K562 (cell line): ENCODE measurements at regions not wholly inside any gene's neighbourhood (a gene's known extent, or its start where the extent isn't known, plus 50 kb on each side); places are given as distances from the start of the nearest gene placed in this dataset.

Experiments
- ATAC-seq: fragments of 200-7000 bp; cut with Tn5 transposase; 3 replicates; pipeline ENCODE4 v1.9.1; 2020; ENCODE audit warnings: moderate library complexity
- BruUV-seq: library from RNA; stranded (reverse); fragments of 400-500 nt; replicated peaks from 2 replicates; lab custom pipeline; 2021; lab: Mats Ljungman, UMichigan
- CTCF ChIA-PET: fragments of 300-600 bp; formaldehyde crosslinking; extraction: SDS; loops from one replicate; lab custom pipeline; 2021; ENCODE audit warnings: low intra/inter-chr PET ratio; lab: Yijun Ruan, JAX
- POLR2A ChIA-PET: fragments of 300-600, 350-650 bp; sonication (Branson Sonifier 250); formaldehyde crosslinking; extraction: SDS; loops from one replicate; lab custom pipeline; 2021; ENCODE audit warnings: antibody characterized with exemption, inconsistent platforms; lab: Yijun Ruan, JAX
- DNase-seq, 4 experiments: peaks; one replicate each; pipeline versions ENCODE4 v3.0.0 to v3.0.0-alpha.2; 2011 to 2018; ENCODE audit warnings: low spot score in 3 of 4, mixed read lengths in 3 of 4; ENCODE audit errors: extremely low read depth in 1 of 4
- FAIRE-seq: peaks from 2 replicates; lab custom pipeline; 2011; peaks lifted over from hg19 to GRCh38; lab: Jason Lieb, UNC
- H2AFZ ChIP-seq: 2 replicates; pipeline ENCODE4 v1.6.0; 2011; ENCODE audit warnings: low read depth, low read length, control low read depth, inconsistent platforms
- H3K27ac ChIP-seq: fragments of 200-600 bp; 3 replicates; pipeline ENCODE4 v1.8.0; 2011; ENCODE audit warnings: low read depth, mild to moderate bottlenecking, control low read depth, inconsistent platforms, low read length, moderate library complexity, mixed read lengths; ENCODE audit errors: extremely low read depth
- H3K27me3 ChIP-seq, 2 experiments: fragments of 300-600 bp in 1 of 2; 2 replicates in 1 of 2; 3 replicates in 1 of 2; pipeline versions ENCODE4 v1.6.0 to v1.8.0; 2011; ENCODE audit warnings: inconsistent platforms in 2 of 2, low read length in 2 of 2, mild to moderate bottlenecking in 1 of 2, mixed read lengths in 1 of 2, moderate library complexity in 1 of 2; ENCODE audit not compliant: control insufficient read depth in 2 of 2, insufficient read depth in 2 of 2
- H3K36me3 ChIP-seq: fragments of 300-600 bp; 3 replicates; pipeline ENCODE4 v1.8.0; 2011; ENCODE audit warnings: mild to moderate bottlenecking, low read length, inconsistent platforms; ENCODE audit not compliant: control insufficient read depth, insufficient read depth
- H3K4me1 ChIP-seq, 2 experiments: fragments of 200-600 bp in 1 of 2; replicated peaks in 1 of 2; 2 replicates in 1 of 2; 3 replicates in 1 of 2; pipeline versions ENCODE4 v1.5.1 to v1.8.0; 2011; ENCODE audit warnings: inconsistent platforms in 2 of 2, low read length in 2 of 2, mild to moderate bottlenecking in 1 of 2, mixed read lengths in 1 of 2, moderate library complexity in 1 of 2; ENCODE audit not compliant: control insufficient read depth in 2 of 2, insufficient read depth in 2 of 2
- H3K4me2 ChIP-seq: 2 replicates; pipeline ENCODE4 v1.6.1; 2011; ENCODE audit warnings: low read length, control low read depth, inconsistent platforms, mixed read lengths; ENCODE audit not compliant: insufficient read depth
- H3K4me3 ChIP-seq: fragments of 200-600 bp; sonication (generic), shearing (Covaris generic); 2 replicates; pipeline ENCODE4 v1.5.1; 2016; ENCODE audit warnings: control low read depth, inconsistent platforms
- H3K79me2 ChIP-seq: fragments of 200-600 bp; 3 replicates; pipeline ENCODE4 v1.8.0; 2011; ENCODE audit warnings: low read length, inconsistent platforms; ENCODE audit not compliant: control insufficient read depth, insufficient read depth
- H3K9ac ChIP-seq, 2 experiments: 2 replicates each; pipeline versions ENCODE4 v1.6.0 to v1.6.1; 2011; ENCODE audit warnings: low read depth in 2 of 2, low read length in 2 of 2, control low read depth in 1 of 2, inconsistent platforms in 1 of 2, mild to moderate bottlenecking in 1 of 2, mixed read lengths in 1 of 2; ENCODE audit not compliant: insufficient read depth in 1 of 2
- H3K9me1 ChIP-seq: one replicate; pipeline ENCODE4 v1.6.0; 2011; ENCODE audit warnings: inconsistent platforms, mild to moderate bottlenecking, low read length, moderate library complexity; ENCODE audit not compliant: control insufficient read depth, insufficient read depth
- H3K9me3 ChIP-seq: replicated peaks from 2 replicates; pipeline ENCODE4 v1.5.1; 2011; ENCODE audit warnings: low read depth, low read length, inconsistent platforms; ENCODE audit not compliant: control insufficient read depth, insufficient read depth
- H4K20me1 ChIP-seq: replicated peaks from 2 replicates; pipeline ENCODE4 v1.6.1; 2011; ENCODE audit warnings: low read length, inconsistent platforms, mixed read lengths; ENCODE audit not compliant: control insufficient read depth, insufficient read depth
- ATF1 ChIP-seq, 2 experiments: fragments of 450-650 bp in 1 of 2; IDR thresholded peaks; 2 replicates each; pipeline ENCODE4 v1.6.1; 2016; ENCODE audit warnings: missing compliant biosample characterization in 1 of 2, missing genetic modification characterization in 1 of 2
- CTBP1 ChIP-seq: fragments of 450-650 bp; IDR thresholded peaks from 2 replicates; pipeline ENCODE4 v1.6.1; 2016; ENCODE audit warnings: borderline replicate concordance
- CXXC5 ChIP-seq: fragments of 250-450 bp; sonication (Bioruptor Pico); IDR thresholded peaks from 2 replicates; pipeline ENCODE4 v1.8.0; 2022; ENCODE audit warnings: inconsistent platforms, mild to moderate bottlenecking, moderate library complexity
- EGR1 ChIP-seq: fragments of 450-650 bp; conservative IDR thresholded peaks from 2 replicates; pipeline ENCODE4 v1.6.1; 2017; ENCODE audit warnings: mild to moderate bottlenecking
- ETV1 ChIP-seq: fragments of 450-650 bp; conservative IDR thresholded peaks from 2 replicates; pipeline ENCODE4 v1.6.1; 2016; ENCODE audit warnings: missing genetic modification characterization, control low read depth, low read depth, missing compliant biosample characterization
- FOXA1 ChIP-seq: fragments of 450-650 bp; IDR thresholded peaks from 2 replicates; pipeline ENCODE4 v1.6.1; 2016; ENCODE audit warnings: mild to moderate bottlenecking, borderline replicate concordance
- FOXK2 ChIP-seq, 2 experiments: fragments of 450-650 bp; IDR thresholded peaks in 1 of 2; conservative IDR thresholded peaks in 1 of 2; 2 replicates each; pipeline ENCODE4 v1.6.1; 2016; ENCODE audit warnings: low read depth in 2 of 2, mild to moderate bottlenecking in 1 of 2
- FOXO4 ChIP-seq: fragments of 450-650 bp; formaldehyde crosslinking; IDR thresholded peaks from 2 replicates; pipeline ENCODE4 v1.4.0; 2020; ENCODE audit warnings: mild to moderate bottlenecking, moderate library complexity
- MCM7 ChIP-seq, 2 experiments: fragments of 450-650 bp; IDR thresholded peaks; 2 replicates each; pipeline ENCODE4 v1.6.1; 2016 to 2018
- MED1 ChIP-seq: sonication (generic); formaldehyde crosslinking; IDR thresholded peaks from 2 replicates; pipeline ENCODE4 v1.8.1; 2023; ENCODE audit warnings: missing genetic modification reagents, borderline replicate concordance
- MEF2D ChIP-seq: conservative IDR thresholded peaks from 2 replicates; pipeline ENCODE4 v1.6.1; 2016; ENCODE audit warnings: low read depth, missing genetic modification characterization, missing compliant biosample characterization
- NCOA4 ChIP-seq: fragments of 450-650 bp; IDR thresholded peaks from 2 replicates; pipeline ENCODE4 v1.6.1; 2018; ENCODE audit warnings: mild to moderate bottlenecking; ENCODE audit not compliant: partially characterized antibody
- NR1H2 ChIP-seq: sonication (generic); formaldehyde crosslinking; IDR thresholded peaks from 2 replicates; pipeline ENCODE4 v1.4.0; 2020; ENCODE audit warnings: mild to moderate bottlenecking, missing genetic modification reagents
- PHF20 ChIP-seq: fragments of 450-650 bp; IDR thresholded peaks from 2 replicates; pipeline ENCODE4 v1.6.1; 2018; ENCODE audit not compliant: partially characterized antibody
- SAP30 ChIP-seq: fragments of 200-600 bp; sonication (generic); IDR thresholded peaks from 2 replicates; pipeline ENCODE4 v1.6.1; 2012; ENCODE audit warnings: borderline replicate concordance, low read depth, mild to moderate bottlenecking, moderate library complexity, low read length, control low read depth, inconsistent platforms; ENCODE audit not compliant: insufficient read depth, poor library complexity, severe bottlenecking
- SRF ChIP-seq, 2 experiments: fragments of 250-450, 450-650 bp in 1 of 2; sonication (Bioruptor Pico) in 1 of 2; sonication (generic) in 1 of 2; formaldehyde crosslinking; IDR thresholded peaks; 2 replicates each; pipeline versions ENCODE4 v1.5.0 to v1.5.1; 2020 to 2022; ENCODE audit warnings: mild to moderate bottlenecking in 1 of 2, missing genetic modification reagents in 1 of 2
- XRCC4 ChIP-seq: IDR thresholded peaks from one replicate; pipeline ENCODE4 v1.6.1; 2011; ENCODE audit not compliant: insufficient read depth, insufficient read length; ENCODE audit errors: extremely low read depth
- ZC3H4 ChIP-seq: sonication (generic); formaldehyde crosslinking; IDR thresholded peaks from 2 replicates; pipeline ENCODE4 v1.9.0; 2021; ENCODE audit warnings: missing genetic modification reagents, borderline replicate concordance
- ZNF197 ChIP-seq: fragments of 200-800 bp; sonication (Bioruptor generic); IDR thresholded peaks from 2 replicates; pipeline ENCODE4 v1.6.1; 2016; ENCODE audit warnings: low read depth, missing genetic modification characterization, missing compliant biosample characterization
- ZNF239 ChIP-seq: fragments of 250-450 bp; sonication (Bioruptor Pico); IDR thresholded peaks from 2 replicates; pipeline ENCODE4 v1.4.0; 2020; ENCODE audit warnings: mild to moderate bottlenecking
- WGBS: fragments of 100-300 bp; shearing (Covaris generic); methylation state at CpG from one replicate; pipeline ENCODE4 v1.1.6; 2016; ENCODE audit warnings: low coverage, mixed read lengths; ENCODE audit not compliant: insufficient coverage; ENCODE audit errors: missing lambda C conversion rate; 5-methylcytosine and 5-hydroxymethylcytosine counted together
- in situ Hi-C: fragments of 300-500 bp; cut with MboI; formaldehyde crosslinking; loops from 4 replicates; pipeline ENCODE4 v1.15.0; 2018; ENCODE audit warnings: inconsistent platforms, mixed read lengths
- intact Hi-C: fragments of 100-400 bp; cut with micrococcal nuclease; formaldehyde crosslinking; loops from 2 replicates; pipeline ENCODE4 v1.14.2; 2022

GRCh38 chr14:65954942-65955341 is 531.2 kb upstream of the CCDC196 start:
- Histone ChIP-seq H3K9ac (no peak overlapping the region), H3K27ac (no peak overlapping the region), H3K9me1 (no peaks in the 10 kb centered on the region), H3K4me1 (no peaks in the 10 kb centered on the region), H4K20me1 (peaks cover 3% of the 10 kb centered on the region; the same call in 1 of the 2 replicates), H3K4me3 (no peak overlapping the region), H2AFZ (no peak overlapping the region), H3K36me3 (no peaks in the 10 kb centered on the region), H3K4me2 (no peak overlapping the region)
- WGBS: 0% methylated on average over 2 of the region's 2 CpGs
- FAIRE-seq: no peak
- intact Hi-C loops: loop anchor here (5.0 to 10.0 kb wide), 3 partner anchors 130 to 790 kb away; no protein-coding TSS in a partner anchor
- POLR2A ChIA-PET: no interaction called here
- CTCF ChIA-PET: no interaction called here
- ATAC-seq: no peak
- DNase-seq: no peak
- BruUV-seq: no TSS peak
- no peak for TF ChIP-seq ZNF239 (CRISPR knock-in tag)
- no peak for TF ChIP-seq CTBP1
- TF ChIP-seq ZNF197: no peak
- TF ChIP-seq MCM7 (IDR thresholded peaks at IDR 0.05): no peak
- TF ChIP-seq FOXA1: no peak
- TF ChIP-seq NCOA4: no peak
- no peak for TF ChIP-seq ATF1 (CRISPR knock-in tag; IDR thresholded peaks at IDR 0.05)
- TF ChIP-seq ATF1 (tag; IDR thresholded peaks at IDR 0.05): no peak
- no peak for TF ChIP-seq ETV1 (tag)
- no peak for TF ChIP-seq FOXK2 (conservative IDR thresholded peaks at IDR 0.05 in 1 of 2, IDR thresholded peaks at IDR 0.05 in 1 of 2; ENCODE audit: low read depth in 2 of 2)
- TF ChIP-seq ZC3H4 (CRISPR knock-in tag): no peak
- TF ChIP-seq SAP30: no peak
- TF ChIP-seq MEF2D (tag): no peak
- TF ChIP-seq NR1H2 (CRISPR knock-in tag): no peak
- no peak for TF ChIP-seq XRCC4
- no peak for TF ChIP-seq FOXO4
- no peak for TF ChIP-seq SRF (CRISPR knock-in tag; IDR thresholded peaks at IDR 0.05)
- TF ChIP-seq MED1 (CRISPR knock-in tag): no peak
- TF ChIP-seq PHF20: no peak
- no peak for TF ChIP-seq EGR1
- no peak for TF ChIP-seq CXXC5 (CRISPR knock-in tag)
- TF ChIP-seq, all 486 proteins: peak for 0
- H3K27me3 ChIP-seq: no peaks in the 10 kb centered on the region
- no peaks in the 10 kb centered on the region for H3K9me3 ChIP-seq
- in situ Hi-C loops: loop anchor here (10.0 to 25.0 kb wide), 2 partner anchors 543 to 790 kb away; partner anchors contain the start of gene FUT8
- no peaks in the 10 kb centered on the region for H3K79me2 ChIP-seq
